Upper lobe of left lung (tissue), 6 donors: ENCODE measurements at regions not wholly inside any gene's neighbourhood (a gene's known extent, or its start where the extent isn't known, plus 50 kb on each side); places are given as distances from the start of the nearest gene placed in this dataset.

Source experiments
- ATAC-seq, 2 donors: fragments of 200-7000 bp; cut with Tn5 transposase; one replicate each; pipeline ENCODE4 v1.9.1; 2022; ENCODE audit warnings: mild to moderate bottlenecking in 2 of 2, moderate library complexity in 2 of 2; ENCODE audit not compliant: low FRiP score in 2 of 2
- DNase-seq, 2 donors: peaks; one replicate each; pipeline ENCODE4 v3.0.0-alpha.2; 2019 to 2020
- H3K27ac ChIP-seq, 4 donors: fragments of 200-600 bp; sonication (generic); one replicate each; pipeline ENCODE4 v1.5.1; 2016 to 2019
- H3K27me3 ChIP-seq, 4 donors: fragments of 200-600 bp; sonication (generic); one replicate each; pipeline ENCODE4 v1.5.1; 2017 to 2019
- H3K36me3 ChIP-seq, 4 donors: fragments of 200-600 bp; sonication (generic); one replicate each; pipeline ENCODE4 v1.5.1; 2016 to 2019
- H3K4me1 ChIP-seq, 4 donors: fragments of 200-600 bp; sonication (generic); one replicate each; pipeline ENCODE4 v1.5.1; 2018 to 2019
- H3K4me3 ChIP-seq, 4 donors: fragments of 200-600 bp; sonication (generic); one replicate each; pipeline ENCODE4 v1.5.1; 2017 to 2019; ENCODE audit warnings: mild to moderate bottlenecking in 2 of 4, moderate library complexity in 1 of 4
- H3K9me3 ChIP-seq, 4 donors: fragments of 200-600 bp; sonication (generic); one replicate each; pipeline ENCODE4 v1.5.1; 2018 to 2019
- EP300 ChIP-seq, 4 donors: sonication (generic); formaldehyde crosslinking; IDR thresholded peaks; one replicate each; pipeline ENCODE4 v1.5.1; 2017; ENCODE audit warnings: antibody characterized with exemption in 4 of 4, control low read depth in 2 of 4
- POLR2A ChIP-seq, 4 donors: fragments of 450-650 bp; IDR thresholded peaks; one replicate each; pipeline ENCODE4 v1.5.1; 2016 to 2017; ENCODE audit warnings: antibody characterized with exemption in 4 of 4, mild to moderate bottlenecking in 2 of 4
- POLR2AphosphoS5 ChIP-seq, 2 donors: sonication (generic); formaldehyde crosslinking; IDR thresholded peaks; one replicate each; pipeline ENCODE4 v1.5.1; 2017; ENCODE audit warnings: antibody characterized with exemption in 2 of 2
- WGBS, 2 donors: methylation state at CpG; one replicate each; pipeline ENCODE4 v1.1.5; 2017 to 2018; 5-methylcytosine and 5-hydroxymethylcytosine counted together
- TF ChIP-seq, protein P1 (sequence below), 6 experiments: fragments of 450-650 bp in 4 of 6; fragments of 200-600 bp in 2 of 6; sonication (generic) in 2 of 6; IDR thresholded peaks; one replicate each; pipeline ENCODE4 v1.5.1; 2016 to 2019; ENCODE audit warnings: antibody characterized with exemption in 6 of 6
- donor health status: DM: no; HTN: no; CAD: no; lungs with moderate emphysema.
- donor health status: DM: no; HTN: yes; CAD: no; lungs with severe emphysema.

DNA sequence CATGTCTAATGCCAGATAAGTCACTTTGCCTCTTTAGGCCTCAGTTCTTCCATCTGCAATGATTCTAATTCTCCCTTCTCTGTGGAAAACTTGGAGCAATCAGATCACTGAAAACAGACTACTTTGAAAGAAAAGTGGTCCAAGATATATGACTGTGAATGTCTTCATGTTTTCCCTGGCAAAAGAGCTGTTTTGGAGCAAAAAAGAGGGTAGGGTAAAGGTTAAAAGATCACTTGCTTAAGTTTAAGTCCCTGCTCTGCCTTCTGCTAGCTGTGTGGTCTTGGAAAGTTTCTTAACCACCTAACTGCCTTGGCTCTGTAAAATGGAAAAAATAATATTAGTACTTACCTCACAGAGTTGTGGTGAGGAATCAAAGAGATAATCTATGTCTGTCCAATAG is 140.3 kb upstream of the PAK3 start:
- Histone ChIP-seq H3K36me3 (no peaks in the 10 kb centered on the region), H3K27me3 (no peaks in the 10 kb centered on the region), H3K4me1 (no peaks in the 10 kb centered on the region), H3K9me3 (no peaks in the 10 kb centered on the region), H3K4me3 (no peak overlapping the region), H3K27ac (no peak overlapping the region)
- ATAC-seq (no peak), DNase-seq (no peak)
- TF ChIP-seq POLR2A (IDR thresholded peaks at IDR 0.05) (no peak), EP300 (IDR thresholded peaks at IDR 0.05) (no peak), POLR2AphosphoS5 (IDR thresholded peaks at IDR 0.05) (no peak)
- TF ChIP-seq, protein P1, sequence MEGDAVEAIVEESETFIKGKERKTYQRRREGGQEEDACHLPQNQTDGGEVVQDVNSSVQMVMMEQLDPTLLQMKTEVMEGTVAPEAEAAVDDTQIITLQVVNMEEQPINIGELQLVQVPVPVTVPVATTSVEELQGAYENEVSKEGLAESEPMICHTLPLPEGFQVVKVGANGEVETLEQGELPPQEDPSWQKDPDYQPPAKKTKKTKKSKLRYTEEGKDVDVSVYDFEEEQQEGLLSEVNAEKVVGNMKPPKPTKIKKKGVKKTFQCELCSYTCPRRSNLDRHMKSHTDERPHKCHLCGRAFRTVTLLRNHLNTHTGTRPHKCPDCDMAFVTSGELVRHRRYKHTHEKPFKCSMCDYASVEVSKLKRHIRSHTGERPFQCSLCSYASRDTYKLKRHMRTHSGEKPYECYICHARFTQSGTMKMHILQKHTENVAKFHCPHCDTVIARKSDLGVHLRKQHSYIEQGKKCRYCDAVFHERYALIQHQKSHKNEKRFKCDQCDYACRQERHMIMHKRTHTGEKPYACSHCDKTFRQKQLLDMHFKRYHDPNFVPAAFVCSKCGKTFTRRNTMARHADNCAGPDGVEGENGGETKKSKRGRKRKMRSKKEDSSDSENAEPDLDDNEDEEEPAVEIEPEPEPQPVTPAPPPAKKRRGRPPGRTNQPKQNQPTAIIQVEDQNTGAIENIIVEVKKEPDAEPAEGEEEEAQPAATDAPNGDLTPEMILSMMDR (IDR thresholded peaks at IDR 0.05): no peak

DNA sequence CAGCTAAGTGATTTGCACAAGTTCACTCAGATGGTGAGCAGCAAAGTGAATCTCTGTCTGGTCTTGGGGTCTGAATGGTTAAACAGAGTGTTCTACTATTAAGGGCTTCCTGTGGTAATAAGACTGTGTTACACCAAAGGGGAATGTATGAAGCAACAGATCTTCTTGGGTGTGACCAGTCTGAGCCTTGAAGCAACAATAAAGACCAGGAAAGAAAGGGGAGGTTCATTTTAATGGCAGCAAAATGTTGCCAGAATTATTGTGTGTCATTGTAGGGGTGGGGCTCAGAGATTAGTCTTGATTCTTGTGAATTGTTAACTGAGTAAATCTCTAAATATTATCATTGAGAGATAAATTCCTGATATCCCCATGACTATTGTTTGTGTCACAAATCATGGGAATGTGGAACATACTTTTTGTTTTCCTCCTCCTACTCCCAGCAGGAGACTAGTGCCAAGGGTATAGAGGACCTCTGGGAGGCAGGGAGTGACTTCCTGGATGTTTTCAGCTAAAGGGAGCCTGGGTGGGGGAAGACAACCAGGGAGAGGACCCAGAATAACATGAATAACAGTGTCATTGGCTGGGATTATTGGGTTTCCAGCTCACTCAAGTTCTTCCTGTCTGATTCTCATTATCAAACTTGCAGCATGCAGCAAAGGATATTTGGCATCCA is 141.4 kb upstream of the PAK3 start:
- H3K36me3 ChIP-seq: no peaks in the 10 kb centered on the region
- no peak for TF ChIP-seq POLR2A (IDR thresholded peaks at IDR 0.05)
- TF ChIP-seq POLR2AphosphoS5 (IDR thresholded peaks at IDR 0.05): no peak
- TF ChIP-seq, protein P1 (IDR thresholded peaks at IDR 0.05): no peak
- no peak for TF ChIP-seq EP300 (IDR thresholded peaks at IDR 0.05)
- no peaks in the 10 kb centered on the region for H3K27me3 ChIP-seq
- no peaks in the 10 kb centered on the region for H3K4me1 ChIP-seq
- peak in 1 of 2 donors; percentile 56 for ATAC-seq
- no peaks in the 10 kb centered on the region for H3K9me3 ChIP-seq
- H3K27ac ChIP-seq: no peak overlapping the region
- no peak for DNase-seq
- H3K4me3 ChIP-seq: no peak overlapping the region

DNA sequence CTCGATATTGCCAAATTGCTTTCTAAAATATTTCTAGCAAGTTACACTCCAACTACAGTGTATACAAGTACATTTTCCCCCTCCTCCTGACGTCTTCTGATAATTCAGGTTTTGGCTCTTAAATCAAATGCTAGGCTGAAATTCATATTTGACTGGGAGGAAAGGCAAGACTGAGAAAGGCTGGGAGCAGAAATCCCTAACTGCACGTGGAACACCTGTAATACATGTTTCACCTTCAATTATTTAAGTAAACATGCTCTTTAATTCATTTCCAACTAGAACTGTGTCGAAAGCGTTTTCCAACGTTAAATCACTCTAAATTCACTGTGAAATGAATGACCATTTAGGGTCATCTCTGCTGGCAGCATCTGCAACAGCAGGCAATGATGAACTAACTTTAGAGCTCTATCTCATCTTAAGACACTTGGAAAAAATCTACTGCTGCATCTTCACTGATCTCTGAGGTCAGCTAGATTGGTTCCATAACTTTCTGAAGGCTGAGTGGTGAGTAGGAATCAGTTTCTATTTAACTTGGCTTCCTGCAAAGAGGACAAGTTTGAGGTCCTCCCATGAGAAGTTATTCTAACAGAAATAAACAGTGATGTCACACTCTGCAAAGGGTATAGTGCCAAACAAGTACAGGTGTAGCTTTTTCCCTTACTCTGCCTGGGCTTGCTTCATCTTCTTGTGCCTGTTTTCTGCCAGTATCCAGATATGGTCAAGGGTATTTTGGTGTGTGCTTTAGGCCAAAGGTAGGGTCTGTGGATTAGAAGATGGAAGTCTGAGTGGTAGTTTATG is 144.3 kb upstream of the PAK3 start:
- TF ChIP-seq POLR2AphosphoS5 (IDR thresholded peaks at IDR 0.05) (no peak), EP300 (IDR thresholded peaks at IDR 0.05) (no peak)
- TF ChIP-seq, protein P1 (IDR thresholded peaks at IDR 0.05): no peak
- Histone ChIP-seq H3K27me3 (no peaks in the 10 kb centered on the region), H3K36me3 (no peaks in the 10 kb centered on the region), H3K9me3 (no peaks in the 10 kb centered on the region), H3K4me3 (no peak overlapping the region), H3K4me1 (no peaks in the 10 kb centered on the region), H3K27ac (no peak overlapping the region)
- DNase-seq (no peak), ATAC-seq (no peak)
- WGBS, 2 donors: 63 to 78% methylated on average over 6 of the region's 6 CpGs

DNA sequence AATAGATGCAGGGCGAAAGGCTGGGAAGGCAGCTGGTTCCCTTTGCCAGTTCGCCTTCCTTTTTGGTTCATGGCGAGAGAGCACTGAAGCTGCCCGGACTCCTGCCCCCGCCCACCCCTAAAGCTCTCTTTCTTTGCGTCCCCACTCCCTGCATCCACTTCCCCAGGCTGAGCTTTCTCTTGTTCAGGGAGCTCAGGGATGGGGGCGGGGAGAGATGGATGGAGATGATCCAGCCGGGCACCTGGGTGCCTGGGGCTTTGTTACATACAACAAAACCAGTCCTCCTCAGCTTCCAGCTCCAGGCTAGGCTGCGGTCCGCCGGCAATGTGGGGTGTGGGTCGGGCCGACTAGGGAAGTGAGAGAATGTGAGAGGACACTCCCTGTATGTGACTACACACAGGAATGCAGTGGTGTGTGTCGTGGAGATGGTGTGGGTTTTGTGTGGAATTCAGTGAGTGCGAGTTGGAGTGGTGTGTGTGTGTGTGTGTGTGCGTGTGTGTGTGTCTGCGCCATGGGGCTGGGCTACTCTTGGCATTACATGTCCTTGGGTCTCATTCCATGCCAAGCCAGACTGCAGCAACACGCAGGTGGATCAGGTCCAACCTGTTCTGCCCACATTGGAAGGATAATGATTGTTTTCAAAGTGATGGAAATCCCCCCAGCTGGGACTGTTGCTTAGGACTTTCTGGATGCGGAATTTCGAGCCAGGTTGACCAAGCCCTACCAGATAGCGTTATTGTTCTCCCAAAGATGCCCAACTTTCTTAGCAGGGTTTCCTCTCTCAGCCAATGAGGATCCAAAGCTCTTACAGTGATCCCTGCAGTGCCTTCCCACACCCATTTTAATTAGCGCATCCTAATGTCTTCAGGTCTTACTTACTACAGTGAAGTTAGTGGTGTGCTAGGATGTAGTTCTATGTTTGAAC is 149.4 kb upstream of the CHRDL1 start:
- TF ChIP-seq POLR2AphosphoS5 (IDR thresholded peaks at IDR 0.05) (no peak), EP300 (IDR thresholded peaks at IDR 0.05) (no peak), POLR2A (IDR thresholded peaks at IDR 0.05) (no peak)
- no peak overlapping the region for H3K27ac ChIP-seq
- 5 to 46% methylated on average over 14 to 22 of the region's 22 CpGs for WGBS, 2 donors
- ATAC-seq: peak in 1 of 2 donors; percentile 65
- no peak for DNase-seq
- no peaks in the 10 kb centered on the region for H3K9me3 ChIP-seq
- no peaks in the 10 kb centered on the region for H3K4me1 ChIP-seq
- H3K36me3 ChIP-seq: no peaks in the 10 kb centered on the region
- no peak overlapping the region for H3K4me3 ChIP-seq
- no peaks in the 10 kb centered on the region for H3K27me3 ChIP-seq

DNA sequence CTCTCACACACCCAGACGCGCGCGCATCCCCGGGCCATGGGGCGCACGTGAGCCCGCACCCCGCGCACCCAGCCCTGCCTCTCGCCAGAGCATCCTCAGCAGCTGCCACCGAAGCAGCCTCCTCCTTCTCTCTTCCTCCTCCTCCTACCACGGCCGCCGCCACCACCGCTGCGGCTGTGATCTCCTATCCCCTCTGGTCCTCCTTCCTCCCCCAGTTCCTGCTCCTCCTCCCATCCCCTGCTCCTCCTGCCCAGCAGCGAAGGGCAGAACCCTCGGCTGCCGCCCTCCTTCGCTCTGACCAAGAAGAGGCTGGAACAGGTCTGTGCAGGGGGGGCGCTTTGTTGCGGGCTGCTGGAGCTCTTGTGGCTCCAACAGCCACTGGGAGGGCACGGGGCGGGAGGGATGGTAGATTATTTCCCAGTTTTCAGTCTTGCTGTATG is 148.7 kb upstream of the CHRDL1 start:
- WGBS, 2 donors: 0 to 22% methylated on average over 6 to 25 of the region's 25 CpGs
- no peaks in the 10 kb centered on the region for H3K4me1 ChIP-seq
- no peak overlapping the region for H3K4me3 ChIP-seq
- no peaks in the 10 kb centered on the region for H3K9me3 ChIP-seq
- H3K36me3 ChIP-seq: no peaks in the 10 kb centered on the region
- peak in 1 of 2 donors; percentile 54 for DNase-seq
- H3K27me3 ChIP-seq: no peaks in the 10 kb centered on the region
- TF ChIP-seq, protein P1 (IDR thresholded peaks at IDR 0.05): no peak
- TF ChIP-seq POLR2AphosphoS5 (IDR thresholded peaks at IDR 0.05) (no peak), EP300 (IDR thresholded peaks at IDR 0.05) (no peak), POLR2A (IDR thresholded peaks at IDR 0.05) (no peak)
- H3K27ac ChIP-seq: no peak overlapping the region
- ATAC-seq: no peak
